ENCODE measurements at regions not wholly inside any gene's neighbourhood (a gene's known extent, or its start where the extent isn't known, plus 50 kb on each side); places are given as distances from the start of the nearest gene placed in this dataset.

GRCh38 chrX:121958886-121959285 lies 911.5 kb downstream of the GLUD2 start:
- TF ChIP-seq POLR2A (IDR thresholded peaks at IDR 0.05; ENCODE audit: low read length) (no peak), RCOR1 (IDR thresholded peaks at IDR 0.05; ENCODE audit: low read depth, low read length) (no peak), KDM5A (IDR thresholded peaks at IDR 0.05) (no peak), RAD21 (conservative IDR thresholded peaks at IDR 0.05 in 1 of 2, IDR thresholded peaks at IDR 0.05 in 1 of 2) (no peak), CBX8 (IDR thresholded peaks at IDR 0.05) (no peak), ZFP36 (IDR thresholded peaks at IDR 0.05; ENCODE audit: borderline replicate concordance, partially characterized antibody) (no peak), MYC (IDR thresholded peaks at IDR 0.05; ENCODE audit: borderline replicate concordance, low read length) (no peak), CBX2 (IDR thresholded peaks at IDR 0.05; ENCODE audit: borderline replicate concordance, low read depth) (no peak), EP300 (IDR thresholded peaks at IDR 0.05) (no peak), NR3C1 (IDR thresholded peaks at IDR 0.05) (no peak), RNF2 (IDR thresholded peaks at IDR 0.05; ENCODE audit: borderline replicate concordance, low read depth) (no peak)
- TF ChIP-seq, protein P1, sequence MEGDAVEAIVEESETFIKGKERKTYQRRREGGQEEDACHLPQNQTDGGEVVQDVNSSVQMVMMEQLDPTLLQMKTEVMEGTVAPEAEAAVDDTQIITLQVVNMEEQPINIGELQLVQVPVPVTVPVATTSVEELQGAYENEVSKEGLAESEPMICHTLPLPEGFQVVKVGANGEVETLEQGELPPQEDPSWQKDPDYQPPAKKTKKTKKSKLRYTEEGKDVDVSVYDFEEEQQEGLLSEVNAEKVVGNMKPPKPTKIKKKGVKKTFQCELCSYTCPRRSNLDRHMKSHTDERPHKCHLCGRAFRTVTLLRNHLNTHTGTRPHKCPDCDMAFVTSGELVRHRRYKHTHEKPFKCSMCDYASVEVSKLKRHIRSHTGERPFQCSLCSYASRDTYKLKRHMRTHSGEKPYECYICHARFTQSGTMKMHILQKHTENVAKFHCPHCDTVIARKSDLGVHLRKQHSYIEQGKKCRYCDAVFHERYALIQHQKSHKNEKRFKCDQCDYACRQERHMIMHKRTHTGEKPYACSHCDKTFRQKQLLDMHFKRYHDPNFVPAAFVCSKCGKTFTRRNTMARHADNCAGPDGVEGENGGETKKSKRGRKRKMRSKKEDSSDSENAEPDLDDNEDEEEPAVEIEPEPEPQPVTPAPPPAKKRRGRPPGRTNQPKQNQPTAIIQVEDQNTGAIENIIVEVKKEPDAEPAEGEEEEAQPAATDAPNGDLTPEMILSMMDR (IDR thresholded peaks at IDR 0.05), result no peak
